ENCODE measurements at regions not wholly inside any gene's neighbourhood (a gene's known extent, or its start where the extent isn't known, plus 50 kb on each side); places are given as distances from the start of the nearest gene placed in this dataset.

- no peak for TF ChIP-seq CTCF (conservative IDR thresholded peaks at IDR 0.05; ENCODE audit: low read length)
- no peak for TF ChIP-seq EZH2phosphoT487 (IDR thresholded peaks at IDR 0.05; ENCODE audit: borderline replicate concordance, low read depth, low read length)
These were observed 423.1 kb downstream of the KCTD8 start for GRCh38 chr4:44025376-44026020.
